B cell (primary cell): ENCODE measurements at regions not wholly inside any gene's neighbourhood (a gene's known extent, or its start where the extent isn't known, plus 50 kb on each side); places are given as distances from the start of the nearest gene placed in this dataset.

Experiments
- CTCF ChIP-seq: fragments of 200-600 bp; IDR thresholded peaks from one replicate; pipeline ENCODE4 v1.8.0; 2022; ENCODE audit warnings: antibody characterized with exemption, mild to moderate bottlenecking
- EZH2 ChIP-seq: IDR thresholded peaks from 2 replicates; pipeline ENCODE4 v1.6.1; 2012; ENCODE audit warnings: borderline replicate concordance, low read depth, mild to moderate bottlenecking, moderate library complexity, low read length; ENCODE audit not compliant: insufficient read depth, poor library complexity, severe bottlenecking

GRCh38 chr4:138671606-138672084, 343.9 kb upstream of the NOCT start:
- TF ChIP-seq CTCF (no peak), EZH2 (no peak)
